GM10266 (cell line): ENCODE measurements at regions not wholly inside any gene's neighbourhood (a gene's known extent, or its start where the extent isn't known, plus 50 kb on each side); places are given as distances from the start of the nearest gene placed in this dataset.

Source experiments
- DNase-seq: peaks from one replicate; pipeline ENCODE4 v3.0.0; 2012; ENCODE audit errors: extremely low spot score
- CTCF ChIP-seq: IDR thresholded peaks from 2 replicates; pipeline ENCODE4 v1.5.1; 2012; ENCODE audit warnings: mild to moderate bottlenecking, low read depth; ENCODE audit not compliant: control insufficient read depth, insufficient read depth; ENCODE audit errors: missing control alignments

- no peak for DNase-seq
- TF ChIP-seq CTCF = no peak
Observed at GRCh38 chr14:42782754-42783153, 1176.1 kb downstream of the LRFN5 start.

GRCh38 chr14:42778984-42779383 is 1172.3 kb downstream of the LRFN5 start:
- DNase-seq = no peak

GRCh38 chr14:42750771-42751170 is 1144.1 kb downstream of the LRFN5 start:
- TF ChIP-seq CTCF = no peak
- DNase-seq = no peak

More at GRCh38 chr14:42778984-42779383, 1172.3 kb downstream of the LRFN5 start:
- TF ChIP-seq CTCF = no peak

GRCh38 chr14:42742084-42742483 is 1135.4 kb downstream of the LRFN5 start:
- no peak for DNase-seq
- no peak for TF ChIP-seq CTCF

- DNase-seq = no peak
- no peak for TF ChIP-seq CTCF
Observed at GRCh38 chr14:42736408-42736807, 1129.7 kb downstream of the LRFN5 start.

GRCh38 chr14:42734041-42734440 is 1127.4 kb downstream of the LRFN5 start:
- no peak for DNase-seq
- no peak for TF ChIP-seq CTCF

GRCh38 chr14:42732005-42732404 is 1125.3 kb downstream of the LRFN5 start:
- no peak for DNase-seq
- TF ChIP-seq CTCF = no peak
